GM12878 (cell line): ENCODE measurements at regions not wholly inside any gene's neighbourhood (a gene's known extent, or its start where the extent isn't known, plus 50 kb on each side); places are given as distances from the start of the nearest gene placed in this dataset.

Experiments
- ATAC-seq: fragments of 200-7000 bp; cut with Tn5 transposase; 3 replicates; pipeline ENCODE4 v1.9.1; 2020; ENCODE audit warnings: mild to moderate bottlenecking, moderate library complexity
- BruUV-seq: library from RNA; stranded (reverse); fragments of 400-500 nt; replicated peaks from 2 replicates; lab custom pipeline; 2021; lab: Mats Ljungman, UMichigan
- CTCF ChIA-PET: fragments of 300-600 bp; sonication (Branson Sonifier 250); formaldehyde crosslinking; extraction: SDS; loops from one replicate; lab custom pipeline; 2021; ENCODE audit warnings: inconsistent platforms; lab: Yijun Ruan, JAX
- POLR2A ChIA-PET: fragments of 350-600 bp; formaldehyde crosslinking; extraction: SDS; loops from one replicate; lab custom pipeline; 2021; ENCODE audit warnings: inconsistent platforms; lab: Charles Lee
- RAD21 ChIA-PET: fragments of 300-600 bp; sonication (Branson Sonifier 250); formaldehyde crosslinking; loops from one replicate; lab custom pipeline; 2023; ENCODE audit warnings: antibody characterized with exemption; ENCODE audit not compliant: unreplicated experiment; lab: Charles Lee
- SMC1A ChIA-PET: fragments of 300-600 bp; sonication (Branson Sonifier 250); formaldehyde crosslinking; loops from one replicate; lab custom pipeline; 2023; ENCODE audit not compliant: unreplicated experiment, uncharacterized antibody; lab: Charles Lee
- DNase-seq: peaks from one replicate; pipeline ENCODE4 v3.0.0-alpha.2; 2011; ENCODE audit warnings: low read depth, low spot score
- FAIRE-seq: peaks from 3 replicates; lab custom pipeline; 2011; peaks lifted over from hg19 to GRCh38; lab: Jason Lieb, UNC
- H2AFZ ChIP-seq: 2 replicates; pipeline ENCODE4 v1.6.0; 2011; ENCODE audit warnings: low read depth, low read length, control low read depth; ENCODE audit not compliant: control insufficient read depth
- H3K27ac ChIP-seq: 2 replicates; pipeline ENCODE4 v1.5.1; 2011; ENCODE audit warnings: control low read depth; ENCODE audit not compliant: control insufficient read depth, insufficient read depth
- H3K27me3 ChIP-seq, 2 experiments: replicated peaks in 1 of 2; 2 replicates each; pipeline versions ENCODE4 v1.6.0 to v1.6.1; 2011; ENCODE audit warnings: low read length in 1 of 2; ENCODE audit not compliant: control insufficient read depth in 2 of 2, insufficient read depth in 2 of 2
- H3K36me3 ChIP-seq, 2 experiments: 2 replicates each; pipeline ENCODE4 v1.5.1; 2011; ENCODE audit warnings: low read length in 1 of 2; ENCODE audit not compliant: control insufficient read depth in 2 of 2, insufficient read depth in 2 of 2
- H3K4me1 ChIP-seq: 2 replicates; pipeline ENCODE4 v1.6.1; 2011; ENCODE audit warnings: mild to moderate bottlenecking, low read length, moderate library complexity, mixed read lengths; ENCODE audit not compliant: control insufficient read depth, insufficient read depth
- H3K4me2 ChIP-seq: 2 replicates; pipeline ENCODE4 v1.6.0; 2011; ENCODE audit warnings: control low read depth; ENCODE audit not compliant: control insufficient read depth, insufficient read depth
- H3K4me3 ChIP-seq: fragments of 200-600 bp; sonication (generic); 2 replicates; pipeline ENCODE4 v1.5.1; 2016
- H3K79me2 ChIP-seq: 2 replicates; pipeline ENCODE4 v1.6.0; 2011; ENCODE audit warnings: low read length; ENCODE audit not compliant: control insufficient read depth, insufficient read depth
- H3K9ac ChIP-seq: 2 replicates; pipeline ENCODE4 v1.8.0; 2011; ENCODE audit warnings: low read length, control low read depth, mixed read lengths; ENCODE audit not compliant: control insufficient read depth, insufficient read depth
- H3K9me3 ChIP-seq: replicated peaks from 3 replicates; pipeline ENCODE4 v1.5.1; 2011; ENCODE audit warnings: mild to moderate bottlenecking, low read length; ENCODE audit not compliant: control insufficient read depth, insufficient read depth
- H4K20me1 ChIP-seq: 2 replicates; pipeline ENCODE4 v1.6.0; 2011; ENCODE audit not compliant: control insufficient read depth, insufficient read depth
- CBFB ChIP-seq: IDR thresholded peaks from 2 replicates; pipeline ENCODE4 v1.6.1; 2016; ENCODE audit warnings: antibody characterized with exemption, low read depth
- EED ChIP-seq: sonication (generic); IDR thresholded peaks from 2 replicates; pipeline ENCODE4 v1.6.1; 2016; ENCODE audit warnings: antibody characterized with exemption, low read depth
- FOXK2 ChIP-seq: fragments of 450-650 bp; IDR thresholded peaks from 2 replicates; pipeline ENCODE4 v1.6.1; 2017; ENCODE audit warnings: mild to moderate bottlenecking, moderate library complexity
- NR2C1 ChIP-seq: fragments of 450-650 bp; IDR thresholded peaks from 2 replicates; pipeline ENCODE4 v1.6.1; 2017; ENCODE audit warnings: antibody characterized with exemption, mild to moderate bottlenecking, moderate library complexity
- POLR2AphosphoS5 ChIP-seq: IDR thresholded peaks from 2 replicates; pipeline ENCODE4 v1.6.1; 2011; ENCODE audit warnings: mild to moderate bottlenecking, low read length, inconsistent platforms
- POU2F2 ChIP-seq: IDR thresholded peaks from 3 replicates; pipeline ENCODE4 v1.6.1; 2011; ENCODE audit warnings: low read depth, mild to moderate bottlenecking, low read length, borderline replicate concordance
- RBBP5 ChIP-seq: fragments of 200-600 bp; sonication (generic); conservative IDR thresholded peaks from 2 replicates; pipeline ENCODE4 v1.6.1; 2016
- SIX5 ChIP-seq: IDR thresholded peaks from 2 replicates; pipeline ENCODE4 v1.6.1; 2011; ENCODE audit warnings: mild to moderate bottlenecking, low read depth, low read length, moderate library complexity; ENCODE audit not compliant: severe bottlenecking
- SUPT20H ChIP-seq: IDR thresholded peaks from 2 replicates; pipeline ENCODE4 v1.6.1; 2011; ENCODE audit warnings: low read depth, mild to moderate bottlenecking, low read length, moderate library complexity, borderline replicate concordance; ENCODE audit not compliant: control insufficient read depth
- ZNF207 ChIP-seq: fragments of 450-650 bp; IDR thresholded peaks from 2 replicates; pipeline ENCODE4 v1.6.1; 2014; ENCODE audit warnings: antibody characterized with exemption, mild to moderate bottlenecking, borderline replicate concordance
- WGBS: methylation state at CpG from one replicate; pipeline ENCODE4 v1.1.6; 2016; ENCODE audit warnings: low lambda C conversion rate; ENCODE audit not compliant: insufficient replicate concordance, insufficient coverage; ENCODE audit errors: missing lambda C conversion rate; 5-methylcytosine and 5-hydroxymethylcytosine counted together
- in situ Hi-C: fragments of 300-500 bp; cut with MboI; formaldehyde crosslinking; loops from 9 replicates; pipeline ENCODE4 v1.14.3; 2018; ENCODE audit warnings: mixed read lengths
- intact Hi-C: fragments of 100-400 bp; cut with micrococcal nuclease; formaldehyde crosslinking; loops from one replicate; pipeline ENCODE4 v1.14.2; 2022; ENCODE audit not compliant: unreplicated experiment
- TF ChIP-seq, protein P1 (sequence below): IDR thresholded peaks from 2 replicates; pipeline ENCODE4 v1.6.1; 2012; ENCODE audit warnings: low read depth, low read length, improper control_type of control experiment

DNA sequence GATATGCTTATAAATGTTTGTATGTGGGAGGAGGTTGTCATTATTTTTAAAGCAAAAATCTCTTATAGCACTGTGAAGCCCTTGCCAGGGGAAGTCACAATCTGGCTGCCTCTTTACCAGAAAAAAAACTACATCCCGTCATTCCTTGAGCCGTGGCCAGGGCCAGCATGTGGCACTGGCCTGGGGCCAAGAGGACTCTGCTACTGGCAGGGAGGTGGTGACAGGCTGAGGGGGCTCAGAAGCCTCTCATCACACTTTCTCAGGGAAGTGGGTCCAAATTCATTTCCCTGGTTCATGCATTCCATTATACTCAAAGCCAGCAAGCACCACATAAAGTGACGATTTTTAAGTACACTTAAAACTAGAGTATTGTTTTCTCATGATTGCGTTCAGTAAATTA lies 457.3 kb downstream of the ZNF608 start:
- no peaks in the 10 kb centered on the region for H4K20me1 ChIP-seq
- H3K9me3 ChIP-seq, result no peaks in the 10 kb centered on the region
- H3K4me1 ChIP-seq, result no peaks in the 10 kb centered on the region
- H2AFZ ChIP-seq, result no peak overlapping the region
- FAIRE-seq (no peak), DNase-seq (no peak), ATAC-seq (no peak)
- BruUV-seq, result no TSS peak
- H3K9ac ChIP-seq, result no peak overlapping the region
- H3K4me3 ChIP-seq, result no peak overlapping the region
- no peaks in the 10 kb centered on the region for H3K36me3 ChIP-seq
- no peak overlapping the region for H3K4me2 ChIP-seq
- ChIA-PET CTCF (no interaction called here), SMC1A (interaction anchor here (0.7 to 1.6 kb wide), 3 partner anchors 13 to 82 kb away, joined by 3 read pairs; no protein-coding TSS in a partner anchor), POLR2A (no interaction called here), RAD21 (no interaction called here)
- in situ Hi-C loops, result no loop called here
- H3K27me3 ChIP-seq, result no peaks in the 10 kb centered on the region
- 37% methylated on average over 4 of the region's 4 CpGs for WGBS
- TF ChIP-seq SUPT20H (no peak), CBFB (no peak), NR2C1 (no peak)
- intact Hi-C loops, result no loop called here
- H3K79me2 ChIP-seq, result no peaks in the 10 kb centered on the region
- H3K27ac ChIP-seq, result no peak overlapping the region

DNA sequence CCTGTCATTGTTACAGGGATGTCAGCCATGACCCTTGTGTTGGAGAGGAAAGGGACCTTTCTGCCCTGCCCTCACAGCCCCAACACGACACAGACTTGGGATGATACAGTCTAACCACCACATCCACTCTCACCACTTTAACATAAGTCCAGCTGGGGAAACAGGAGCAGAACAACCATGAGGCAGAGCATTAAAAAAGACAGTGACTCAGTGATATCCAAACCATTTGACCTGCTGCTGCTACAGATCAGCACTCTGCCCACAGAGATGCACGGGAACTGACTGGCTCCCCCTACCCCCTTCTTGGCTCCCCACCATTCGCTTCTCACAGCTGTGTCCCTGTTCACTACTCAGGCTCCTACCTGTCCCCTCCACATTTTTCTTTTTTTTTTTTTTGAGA lies 458.6 kb downstream of the ZNF608 start:
- FAIRE-seq, result no peak
- no peaks in the 10 kb centered on the region for H4K20me1 ChIP-seq
- H3K79me2 ChIP-seq, result no peaks in the 10 kb centered on the region
- no peak for DNase-seq
- ATAC-seq, result no peak
- no TSS peak for BruUV-seq
- ChIA-PET RAD21 (no interaction called here), SMC1A (interaction anchor here (0.6 to 0.9 kb wide), 2 partner anchors 15 to 1478 kb away, joined by 3 read pairs; no protein-coding TSS in a partner anchor), POLR2A (no interaction called here), CTCF (no interaction called here)
- H3K27me3 ChIP-seq, result no peaks in the 10 kb centered on the region; a peak in 1 of 4 replicates
- no peaks in the 10 kb centered on the region for H3K9me3 ChIP-seq
- H3K27ac ChIP-seq, result no peak overlapping the region
- 34% methylated on average over 3 of the region's 3 CpGs for WGBS
- TF ChIP-seq RBBP5 (no peak), EED (no peak), SIX5 (no peak), POLR2AphosphoS5 (no peak), ZNF207 (no peak), POU2F2 (no peak), FOXK2 (no peak)
- TF ChIP-seq, protein P1, sequence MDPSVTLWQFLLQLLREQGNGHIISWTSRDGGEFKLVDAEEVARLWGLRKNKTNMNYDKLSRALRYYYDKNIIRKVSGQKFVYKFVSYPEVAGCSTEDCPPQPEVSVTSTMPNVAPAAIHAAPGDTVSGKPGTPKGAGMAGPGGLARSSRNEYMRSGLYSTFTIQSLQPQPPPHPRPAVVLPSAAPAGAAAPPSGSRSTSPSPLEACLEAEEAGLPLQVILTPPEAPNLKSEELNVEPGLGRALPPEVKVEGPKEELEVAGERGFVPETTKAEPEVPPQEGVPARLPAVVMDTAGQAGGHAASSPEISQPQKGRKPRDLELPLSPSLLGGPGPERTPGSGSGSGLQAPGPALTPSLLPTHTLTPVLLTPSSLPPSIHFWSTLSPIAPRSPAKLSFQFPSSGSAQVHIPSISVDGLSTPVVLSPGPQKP, result no peak
- no peak overlapping the region for H3K9ac ChIP-seq
- H3K4me3 ChIP-seq, result no peak overlapping the region
- H3K4me1 ChIP-seq, result no peaks in the 10 kb centered on the region
- no peak overlapping the region for H3K4me2 ChIP-seq
- H2AFZ ChIP-seq, result no peak overlapping the region
- intact Hi-C loops (no loop called here), in situ Hi-C loops (no loop called here)
- no peaks in the 10 kb centered on the region for H3K36me3 ChIP-seq
